ENCODE measurements at regions not wholly inside any gene's neighbourhood (a gene's known extent, or its start where the extent isn't known, plus 50 kb on each side); places are given as distances from the start of the nearest gene placed in this dataset.
"Not testable (repeated sequence)": the region's sequence is repeated elsewhere in the genome, so short reads cannot be mapped to it uniquely, and the experiment has no call there.

- Mint-ChIP-seq H3K27ac (no peak overlapping the region), H3K27me3 (peaks cover 4% of the 10 kb centered on the region), H3K4me1 (no peaks in the 10 kb centered on the region), H3K9me3 (peaks cover 0 to 2% (median 0%) of the 10 kb centered on the region in 7 donors), H3K36me3 (no peaks in the 10 kb centered on the region), H3K4me3 (no peak overlapping the region)
- no peaks in the 10 kb centered on the region for H3K27me3 ChIP-seq (ENCODE audit: control insufficient read depth, insufficient read depth, low read length)
- no peak overlapping the region for H3K4me3 ChIP-seq (ENCODE audit: low read depth, low read length)
- no peaks in the 10 kb centered on the region for H3K36me3 ChIP-seq (ENCODE audit: control insufficient read depth, insufficient read depth, low read length)
- no peak for DNase-seq
- no peak for ATAC-seq (ENCODE audit: low read depth in 2 of 2)
- H3K27ac ChIP-seq (ENCODE audit: insufficient read depth, low read length, poor library complexity, severe bottlenecking), result no peak overlapping the region
- H3K9me3 ChIP-seq (ENCODE audit: control insufficient read depth in 2 of 2, low read length in 2 of 2), result no peaks in the 10 kb centered on the region
- no peaks in the 10 kb centered on the region for H3K4me1 ChIP-seq (ENCODE audit: control insufficient read depth, insufficient read depth, low read length, poor library complexity, severe bottlenecking)
Observed at GRCh38 chrX:148080593-148080992, 99.5 kb downstream of the FMR1NB start.

GRCh38 chrX:148084611-148085010 is 103.5 kb downstream of the FMR1NB start:
- H3K36me3 Mint-ChIP-seq, result no peaks in the 10 kb centered on the region
- H3K4me1 Mint-ChIP-seq, result no peaks in the 10 kb centered on the region
- Histone ChIP-seq H3K27me3 (ENCODE audit: control insufficient read depth, insufficient read depth, low read length) (no peaks in the 10 kb centered on the region), H3K36me3 (ENCODE audit: control insufficient read depth, insufficient read depth, low read length) (no peaks in the 10 kb centered on the region), H3K4me3 (ENCODE audit: low read depth, low read length) (no peak overlapping the region), H3K4me1 (ENCODE audit: control insufficient read depth, insufficient read depth, low read length, poor library complexity, severe bottlenecking) (no peaks in the 10 kb centered on the region), H3K27ac (ENCODE audit: insufficient read depth, low read length, poor library complexity, severe bottlenecking) (no peak overlapping the region), H3K9me3 (ENCODE audit: control insufficient read depth in 2 of 2, low read length in 2 of 2) (no peaks in the 10 kb centered on the region)
- peaks cover 4% of the 10 kb centered on the region for H3K27me3 Mint-ChIP-seq
- no peak overlapping the region for H3K4me3 Mint-ChIP-seq
- ATAC-seq (ENCODE audit: low read depth in 2 of 2) (no peak), DNase-seq (no peak)
- peaks cover 0 to 2% (median 0%) of the 10 kb centered on the region in 7 donors for H3K9me3 Mint-ChIP-seq
- no peak overlapping the region for H3K27ac Mint-ChIP-seq

- no peaks in the 10 kb centered on the region for H3K4me1 ChIP-seq (ENCODE audit: control insufficient read depth, insufficient read depth, low read length, poor library complexity, severe bottlenecking)
- H3K4me3 ChIP-seq (ENCODE audit: low read depth, low read length), result no peak overlapping the region
- Mint-ChIP-seq H3K9me3 (peaks cover 0 to 5% (median 1%) of the 10 kb centered on the region in 7 donors), H3K4me1 (peaks cover 0 to 4% (median 0%) of the 10 kb centered on the region in 4 donors), H3K27me3 (no peaks in the 10 kb centered on the region), H3K27ac (no peak overlapping the region), H3K4me3 (no peak overlapping the region), H3K36me3 (no peaks in the 10 kb centered on the region)
- H3K9me3 ChIP-seq (ENCODE audit: control insufficient read depth in 2 of 2, low read length in 2 of 2), result no peaks in the 10 kb centered on the region
- ATAC-seq (ENCODE audit: low read depth in 2 of 2) (no peak), DNase-seq (no peak)
- no peaks in the 10 kb centered on the region for H3K36me3 ChIP-seq (ENCODE audit: control insufficient read depth, insufficient read depth, low read length)
- H3K27me3 ChIP-seq (ENCODE audit: control insufficient read depth, insufficient read depth, low read length), result no peaks in the 10 kb centered on the region
- H3K27ac ChIP-seq (ENCODE audit: insufficient read depth, low read length, poor library complexity, severe bottlenecking), result no peak overlapping the region
Observed at GRCh38 chrX:148120151-148120550, 139.0 kb downstream of the FMR1NB start.

- ATAC-seq (ENCODE audit: low read depth in 2 of 2), result no peak
- no peak for DNase-seq
- H3K36me3 ChIP-seq (ENCODE audit: control insufficient read depth, insufficient read depth, low read length), result no peaks in the 10 kb centered on the region
- no peak overlapping the region for H3K27ac ChIP-seq (ENCODE audit: insufficient read depth, low read length, poor library complexity, severe bottlenecking)
- H3K9me3 ChIP-seq (ENCODE audit: control insufficient read depth in 2 of 2, low read length in 2 of 2), result no peaks in the 10 kb centered on the region
- no peak overlapping the region for H3K27ac Mint-ChIP-seq
- no peak overlapping the region for H3K4me3 ChIP-seq (ENCODE audit: low read depth, low read length)
- H3K27me3 ChIP-seq (ENCODE audit: control insufficient read depth, insufficient read depth, low read length), result no peaks in the 10 kb centered on the region
- no peak overlapping the region for H3K4me3 Mint-ChIP-seq
- peaks cover 0 to 4% (median 0%) of the 10 kb centered on the region in 4 donors for H3K4me1 Mint-ChIP-seq
- H3K4me1 ChIP-seq (ENCODE audit: control insufficient read depth, insufficient read depth, low read length, poor library complexity, severe bottlenecking), result no peaks in the 10 kb centered on the region
- H3K36me3 Mint-ChIP-seq, result no peaks in the 10 kb centered on the region
- no peaks in the 10 kb centered on the region for H3K27me3 Mint-ChIP-seq
- peaks cover 0 to 5% (median 1%) of the 10 kb centered on the region in 7 donors for H3K9me3 Mint-ChIP-seq
Observed at GRCh38 chrX:148120999-148121623, 140.0 kb downstream of the FMR1NB start.

GRCh38 chrX:148128872-148129505 is 147.9 kb downstream of the FMR1NB start:
- not testable (repeated sequence) for H3K9me3 Mint-ChIP-seq; H3K4me3 ChIP-seq (ENCODE audit: low read depth, low read length); H3K27ac ChIP-seq (ENCODE audit: insufficient read depth, low read length, poor library complexity, severe bottlenecking); ATAC-seq (ENCODE audit: low read depth in 2 of 2); H3K4me3 Mint-ChIP-seq; H3K36me3 Mint-ChIP-seq; H3K9me3 ChIP-seq (ENCODE audit: control insufficient read depth in 2 of 2, low read length in 2 of 2); H3K27me3 ChIP-seq (ENCODE audit: control insufficient read depth, insufficient read depth, low read length); H3K36me3 ChIP-seq (ENCODE audit: control insufficient read depth, insufficient read depth, low read length); H3K27ac Mint-ChIP-seq; H3K4me1 Mint-ChIP-seq; H3K4me1 ChIP-seq (ENCODE audit: control insufficient read depth, insufficient read depth, low read length, poor library complexity, severe bottlenecking); H3K27me3 Mint-ChIP-seq; DNase-seq

- DNase-seq (peak in 2 of 3 donors; percentile 34), ATAC-seq (ENCODE audit: low read depth in 2 of 2) (no peak)
- no peaks in the 10 kb centered on the region for H3K27me3 ChIP-seq (ENCODE audit: control insufficient read depth, insufficient read depth, low read length)
- H3K9me3 Mint-ChIP-seq, result peaks cover 0 to 1% (median 0%) of the 10 kb centered on the region in 7 donors
- H3K4me1 Mint-ChIP-seq, result no peaks in the 10 kb centered on the region
- H3K4me3 ChIP-seq (ENCODE audit: low read depth, low read length), result no peak overlapping the region
- H3K4me1 ChIP-seq (ENCODE audit: control insufficient read depth, insufficient read depth, low read length, poor library complexity, severe bottlenecking), result no peaks in the 10 kb centered on the region
- H3K9me3 ChIP-seq (ENCODE audit: control insufficient read depth in 2 of 2, low read length in 2 of 2), result no peaks in the 10 kb centered on the region
- no peaks in the 10 kb centered on the region for H3K36me3 Mint-ChIP-seq
- no peak overlapping the region for H3K27ac ChIP-seq (ENCODE audit: insufficient read depth, low read length, poor library complexity, severe bottlenecking)
- H3K4me3 Mint-ChIP-seq, result no peak overlapping the region
- H3K27ac Mint-ChIP-seq, result no peak overlapping the region
- peaks cover 4% of the 10 kb centered on the region for H3K27me3 Mint-ChIP-seq
- no peaks in the 10 kb centered on the region for H3K36me3 ChIP-seq (ENCODE audit: control insufficient read depth, insufficient read depth, low read length)
Observed at GRCh38 chrX:148133105-148133725, 152.1 kb downstream of the FMR1NB start.

- Mint-ChIP-seq H3K36me3 (no peaks in the 10 kb centered on the region), H3K4me3 (no peak overlapping the region), H3K4me1 (no peaks in the 10 kb centered on the region), H3K27me3 (peaks cover 5% of the 10 kb centered on the region), H3K27ac (no peak overlapping the region), H3K9me3 (peaks cover 0 to 1% (median 0%) of the 10 kb centered on the region in 7 donors)
- ATAC-seq (ENCODE audit: low read depth in 2 of 2) (no peak), DNase-seq (no peak)
- Histone ChIP-seq H3K27ac (ENCODE audit: insufficient read depth, low read length, poor library complexity, severe bottlenecking) (no peak overlapping the region), H3K4me1 (ENCODE audit: control insufficient read depth, insufficient read depth, low read length, poor library complexity, severe bottlenecking) (no peaks in the 10 kb centered on the region), H3K27me3 (ENCODE audit: control insufficient read depth, insufficient read depth, low read length) (no peaks in the 10 kb centered on the region), H3K9me3 (ENCODE audit: control insufficient read depth in 2 of 2, low read length in 2 of 2) (no peaks in the 10 kb centered on the region), H3K36me3 (ENCODE audit: control insufficient read depth, insufficient read depth, low read length) (no peaks in the 10 kb centered on the region), H3K4me3 (ENCODE audit: low read depth, low read length) (no peak overlapping the region)
Observed at GRCh38 chrX:148134578-148134977, 153.4 kb downstream of the FMR1NB start.

GRCh38 chrX:148135738-148136137 is 154.6 kb downstream of the FMR1NB start:
- no peak for DNase-seq
- Mint-ChIP-seq H3K27ac (no peak overlapping the region), H3K4me1 (no peaks in the 10 kb centered on the region), H3K4me3 (no peak overlapping the region), H3K27me3 (peaks cover 9% of the 10 kb centered on the region), H3K9me3 (peaks cover 0 to 4% (median 0%) of the 10 kb centered on the region in 7 donors), H3K36me3 (no peaks in the 10 kb centered on the region)
- H3K36me3 ChIP-seq (ENCODE audit: control insufficient read depth, insufficient read depth, low read length), result no peaks in the 10 kb centered on the region
- no peak overlapping the region for H3K27ac ChIP-seq (ENCODE audit: insufficient read depth, low read length, poor library complexity, severe bottlenecking)
- H3K4me3 ChIP-seq (ENCODE audit: low read depth, low read length), result no peak overlapping the region
- no peaks in the 10 kb centered on the region for H3K4me1 ChIP-seq (ENCODE audit: control insufficient read depth, insufficient read depth, low read length, poor library complexity, severe bottlenecking)
- H3K27me3 ChIP-seq (ENCODE audit: control insufficient read depth, insufficient read depth, low read length), result no peaks in the 10 kb centered on the region
- ATAC-seq (ENCODE audit: low read depth in 2 of 2), result no peak
- no peaks in the 10 kb centered on the region for H3K9me3 ChIP-seq (ENCODE audit: control insufficient read depth in 2 of 2, low read length in 2 of 2)

Data from CD4-positive, CD25-positive, alpha-beta regulatory T cell (primary cell).